ENCODE measurements at regions not wholly inside any gene's neighbourhood (a gene's known extent, or its start where the extent isn't known, plus 50 kb on each side); places are given as distances from the start of the nearest gene placed in this dataset.

DNA sequence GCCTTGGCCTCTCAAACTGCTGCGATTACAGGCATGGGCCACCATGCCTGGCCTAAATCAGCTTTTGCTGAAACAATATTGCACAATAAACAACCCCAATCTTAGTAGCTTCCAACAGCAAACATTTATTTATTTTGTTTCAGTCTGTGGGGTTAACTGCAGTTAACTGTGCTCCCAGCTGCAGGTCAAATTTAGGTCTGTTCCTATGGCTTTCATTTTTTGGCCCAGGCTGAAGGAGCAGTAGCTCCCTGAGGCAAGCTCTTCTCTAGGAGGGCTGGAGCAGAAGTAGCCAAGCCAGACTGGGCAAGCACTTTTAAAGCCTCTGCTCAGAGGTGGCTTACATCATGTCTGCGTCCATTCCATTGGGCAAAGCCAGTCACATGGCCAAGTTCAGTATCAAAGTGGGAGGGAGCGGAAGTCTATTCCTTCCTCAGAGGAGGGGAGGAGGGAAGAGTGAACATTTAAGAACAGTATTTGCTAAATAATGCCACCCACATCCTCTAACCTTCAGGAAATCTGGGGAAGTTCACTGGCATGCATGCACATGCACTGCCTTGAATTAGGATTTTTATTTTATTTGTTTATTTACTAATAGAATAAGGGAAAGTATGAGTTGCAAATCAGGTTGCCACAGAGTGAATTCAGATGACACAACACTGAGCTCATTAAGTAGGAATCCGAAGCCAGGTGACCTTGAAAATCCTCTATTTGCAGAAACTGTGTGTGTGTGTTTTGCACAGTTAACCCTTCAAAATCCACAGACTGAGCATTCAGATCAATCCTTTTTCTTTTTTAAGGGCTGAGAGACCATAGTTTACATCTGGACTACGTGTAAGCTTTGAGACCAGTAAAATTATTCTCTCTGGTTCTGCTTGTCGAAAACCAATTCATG lies 122.0 kb upstream of the SEL1L start:
- no peak overlapping the region for H3K4me3 ChIP-seq (ENCODE audit: low read depth, low read length)
- TF ChIP-seq, protein P1, sequence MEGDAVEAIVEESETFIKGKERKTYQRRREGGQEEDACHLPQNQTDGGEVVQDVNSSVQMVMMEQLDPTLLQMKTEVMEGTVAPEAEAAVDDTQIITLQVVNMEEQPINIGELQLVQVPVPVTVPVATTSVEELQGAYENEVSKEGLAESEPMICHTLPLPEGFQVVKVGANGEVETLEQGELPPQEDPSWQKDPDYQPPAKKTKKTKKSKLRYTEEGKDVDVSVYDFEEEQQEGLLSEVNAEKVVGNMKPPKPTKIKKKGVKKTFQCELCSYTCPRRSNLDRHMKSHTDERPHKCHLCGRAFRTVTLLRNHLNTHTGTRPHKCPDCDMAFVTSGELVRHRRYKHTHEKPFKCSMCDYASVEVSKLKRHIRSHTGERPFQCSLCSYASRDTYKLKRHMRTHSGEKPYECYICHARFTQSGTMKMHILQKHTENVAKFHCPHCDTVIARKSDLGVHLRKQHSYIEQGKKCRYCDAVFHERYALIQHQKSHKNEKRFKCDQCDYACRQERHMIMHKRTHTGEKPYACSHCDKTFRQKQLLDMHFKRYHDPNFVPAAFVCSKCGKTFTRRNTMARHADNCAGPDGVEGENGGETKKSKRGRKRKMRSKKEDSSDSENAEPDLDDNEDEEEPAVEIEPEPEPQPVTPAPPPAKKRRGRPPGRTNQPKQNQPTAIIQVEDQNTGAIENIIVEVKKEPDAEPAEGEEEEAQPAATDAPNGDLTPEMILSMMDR (IDR thresholded peaks at IDR 0.05; ENCODE audit: insufficient read depth, low read length, poor library complexity, severe bottlenecking): no peak
- DNase-seq (ENCODE audit: low read depth): no peak

DNA sequence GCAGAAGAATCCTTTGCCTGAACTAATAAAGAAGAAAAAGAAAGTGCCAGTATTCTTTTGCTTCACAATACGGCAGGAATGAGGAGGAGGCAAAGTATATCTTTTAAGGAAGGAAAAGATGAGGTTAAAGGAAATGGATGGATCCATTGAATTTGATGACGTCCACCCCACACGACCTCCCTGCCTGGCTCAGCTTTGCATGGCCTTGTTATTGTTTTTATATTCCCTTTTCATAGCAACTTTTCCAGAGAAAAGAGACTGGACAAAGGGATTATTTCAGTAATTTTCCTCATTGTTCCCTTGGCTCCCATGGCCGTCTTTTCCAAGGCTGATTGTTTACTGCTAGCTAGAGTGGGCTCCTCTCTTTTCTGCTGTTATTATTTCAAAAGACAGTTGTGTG lies 123.2 kb upstream of the SEL1L start:
- no peaks in the 10 kb centered on the region for H3K36me3 ChIP-seq (ENCODE audit: control insufficient read depth, insufficient read depth, low read length)
- TF ChIP-seq, protein P1 (IDR thresholded peaks at IDR 0.05; ENCODE audit: insufficient read depth, low read length, poor library complexity, severe bottlenecking): no peak
- no peak for DNase-seq (ENCODE audit: low read depth)

More for the DNA sequence above, 122.0 kb upstream of the SEL1L start:
- Histone ChIP-seq H3K27me3 (ENCODE audit: control insufficient read depth, insufficient read depth, low read length) (no peaks in the 10 kb centered on the region), H3K36me3 (ENCODE audit: control insufficient read depth, insufficient read depth, low read length) (no peaks in the 10 kb centered on the region)

DNA sequence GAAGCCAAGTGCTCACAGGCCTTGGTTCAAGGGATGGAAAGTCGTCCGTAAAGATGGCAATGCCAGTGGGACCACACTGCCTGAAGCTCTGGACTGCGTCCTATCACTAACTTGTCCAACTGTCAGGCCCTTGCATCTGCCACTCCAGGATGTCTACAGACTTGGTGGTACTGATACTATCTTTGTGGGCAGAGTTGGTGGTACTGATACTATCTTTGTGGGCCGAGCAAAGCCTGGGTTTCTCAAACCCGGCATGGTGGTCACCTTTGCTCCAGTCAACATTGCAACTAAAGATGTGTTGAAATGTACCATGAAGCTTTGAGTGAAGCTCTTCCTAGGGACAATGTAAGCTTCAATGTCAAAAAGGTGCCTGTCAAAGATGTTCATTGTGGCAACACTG lies 128.4 kb upstream of the SEL1L start:
- TF ChIP-seq, protein P1 (IDR thresholded peaks at IDR 0.05; ENCODE audit: insufficient read depth, low read length, poor library complexity, severe bottlenecking): no peak
- no peaks in the 10 kb centered on the region for H3K36me3 ChIP-seq (ENCODE audit: control insufficient read depth, insufficient read depth, low read length)
- DNase-seq (ENCODE audit: low read depth): no peak
- no peaks in the 10 kb centered on the region for H3K27me3 ChIP-seq (ENCODE audit: control insufficient read depth, insufficient read depth, low read length)
- H3K4me3 ChIP-seq (ENCODE audit: low read depth, low read length): no peak overlapping the region

More for the DNA sequence above, 123.2 kb upstream of the SEL1L start:
- Histone ChIP-seq H3K4me3 (ENCODE audit: low read depth, low read length) (no peak overlapping the region), H3K27me3 (ENCODE audit: control insufficient read depth, insufficient read depth, low read length) (no peaks in the 10 kb centered on the region)

DNA sequence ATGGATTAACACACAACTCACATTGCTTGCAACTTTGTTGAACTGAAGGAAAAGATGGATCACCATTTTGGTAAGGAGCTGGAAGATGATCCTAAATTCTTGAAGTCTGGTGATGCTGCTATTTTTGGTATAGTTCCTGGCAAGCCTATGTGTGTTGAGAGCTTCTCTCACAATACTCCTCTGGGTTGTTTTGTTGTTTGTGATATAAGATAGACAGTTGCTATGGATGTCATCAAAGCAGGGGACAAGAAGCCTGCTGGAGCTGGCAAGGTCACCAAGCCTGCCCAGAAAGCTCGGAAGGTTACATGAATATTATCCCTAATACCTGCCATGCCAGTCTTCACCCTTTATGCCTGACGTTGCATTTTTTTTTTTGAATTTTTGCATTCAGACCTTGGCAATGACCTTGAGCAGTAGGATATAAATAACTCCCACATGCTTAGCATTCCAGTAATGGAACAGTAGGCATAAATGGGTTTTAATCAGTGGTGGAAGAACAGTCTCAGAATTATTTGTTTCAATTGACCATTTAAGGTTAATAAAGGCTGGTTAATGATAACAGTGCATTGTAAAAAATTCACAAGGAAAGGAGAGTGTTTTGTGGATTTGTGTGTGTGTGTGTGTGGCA lies 129.0 kb upstream of the SEL1L start:
- TF ChIP-seq, protein P1 (IDR thresholded peaks at IDR 0.05; ENCODE audit: insufficient read depth, low read length, poor library complexity, severe bottlenecking): no peak
- no peaks in the 10 kb centered on the region for H3K27me3 ChIP-seq (ENCODE audit: control insufficient read depth, insufficient read depth, low read length)
- no peaks in the 10 kb centered on the region for H3K36me3 ChIP-seq (ENCODE audit: control insufficient read depth, insufficient read depth, low read length)
- no peak for DNase-seq (ENCODE audit: low read depth)
- H3K4me3 ChIP-seq (ENCODE audit: low read depth, low read length): no peak overlapping the region

DNA sequence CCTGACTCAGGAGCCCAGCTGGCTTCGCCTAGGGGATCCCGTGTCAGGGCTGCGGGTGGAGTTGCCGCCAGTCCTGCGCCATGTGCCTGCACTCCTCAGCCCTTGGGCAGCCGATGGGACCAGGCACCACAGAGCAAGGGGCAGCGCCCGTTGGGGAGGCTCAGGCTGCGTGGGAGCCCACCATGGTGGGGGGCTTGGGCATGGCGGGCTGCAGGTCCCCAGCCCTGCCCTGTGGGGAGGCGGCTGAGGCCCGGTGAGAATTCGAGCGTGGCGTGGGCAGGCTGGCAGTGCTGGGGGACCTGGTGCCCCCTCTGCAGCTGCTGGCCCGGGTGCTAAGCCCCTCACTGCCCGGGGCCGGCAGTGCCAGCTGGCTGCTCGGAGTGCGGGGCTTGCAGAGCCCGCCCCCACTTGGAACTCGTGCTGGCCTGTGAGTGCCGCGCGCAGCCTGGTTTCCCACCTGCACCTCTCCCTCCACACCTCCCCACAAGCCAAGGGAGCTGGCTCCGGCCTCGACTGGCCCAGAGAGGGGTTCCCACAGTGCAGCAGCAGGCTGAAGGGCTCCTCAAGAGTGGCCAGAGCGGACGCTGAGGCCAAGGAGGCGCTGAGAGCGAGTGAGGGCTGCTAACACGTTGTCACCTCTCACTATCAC lies 135.1 kb upstream of the SEL1L start:
- TF ChIP-seq, protein P1 (IDR thresholded peaks at IDR 0.05; ENCODE audit: insufficient read depth, low read length, poor library complexity, severe bottlenecking): no peak
- Histone ChIP-seq H3K4me3 (ENCODE audit: low read depth, low read length) (no peak overlapping the region), H3K36me3 (ENCODE audit: control insufficient read depth, insufficient read depth, low read length) (no peaks in the 10 kb centered on the region), H3K27me3 (ENCODE audit: control insufficient read depth, insufficient read depth, low read length) (no peaks in the 10 kb centered on the region)
- no peak for DNase-seq (ENCODE audit: low read depth)

All from kidney epithelial cell (primary cell).